ENCODE measurements at regions not wholly inside any gene's neighbourhood (a gene's known extent, or its start where the extent isn't known, plus 50 kb on each side); places are given as distances from the start of the nearest gene placed in this dataset.

GRCh38 chr18:66077066-66077465 lies 326.3 kb downstream of the CDH7 start:
- no peaks in the 10 kb centered on the region for H3K4me1 ChIP-seq (replicated peaks in 1 of 4; ENCODE audit: control insufficient read depth in 3 of 4, insufficient read depth in 4 of 4, low read length in 3 of 4)
- ChIA-PET CTCF (ENCODE audit: partially characterized antibody) (interaction anchor here (0.7 kb wide), 1 partner anchor 486 kb away, joined by 3 read pairs; no protein-coding TSS in a partner anchor), POLR2A (ENCODE audit: partially characterized antibody) (no interaction called here)
- no peak overlapping the region for H2BK120ac ChIP-seq (replicated peaks; ENCODE audit: low read depth, low read length)
- H2BK15ac ChIP-seq (ENCODE audit: low read length) = no peak overlapping the region
- H4K20me1 ChIP-seq (replicated peaks in 1 of 2; ENCODE audit: control insufficient read depth in 1 of 2, insufficient read depth in 2 of 2, low read length in 2 of 2) = no peaks in the 10 kb centered on the region
- H3K36me3 ChIP-seq (ENCODE audit: control insufficient read depth in 2 of 4, insufficient read depth in 4 of 4, low read length in 3 of 4) = peaks cover 0 to 4% (median 0%) of the 10 kb centered on the region in 4 experiments; a peak in 1 of 8 replicates
- H3K4me3 ChIP-seq (ENCODE audit: extremely low read depth in 1 of 4, insufficient read depth in 2 of 4, low read depth in 3 of 4, low read length in 4 of 4) = no peak overlapping the region
- no peaks in the 10 kb centered on the region for H3K27me3 ChIP-seq (replicated peaks in 1 of 4; ENCODE audit: control insufficient read depth in 3 of 4, extremely low read depth in 1 of 4, insufficient read depth in 3 of 4, low read length in 3 of 4)
- H3K79me2 ChIP-seq (ENCODE audit: control insufficient read depth in 1 of 2, insufficient read depth in 2 of 2, low read length in 2 of 2) = no peaks in the 10 kb centered on the region
- DNase-seq (ENCODE audit: low read depth in 1 of 2, low spot score in 2 of 2) (no peak), FAIRE-seq (no peak)
- no peak overlapping the region for H2BK20ac ChIP-seq (ENCODE audit: low read length)
- H3K14ac ChIP-seq (ENCODE audit: insufficient read length) = no peak overlapping the region
- no peak overlapping the region for H3K18ac ChIP-seq (ENCODE audit: extremely low read depth, low read length)
- WGBS, 2 experiments (ENCODE audit: extremely low coverage in 1 of 2, insufficient coverage in 1 of 2, insufficient read length in 1 of 2, insufficient replicate concordance in 2 of 2, low coverage in 1 of 2, low lambda C conversion rate in 2 of 2, missing lambda C conversion rate in 1 of 2) = 77% methylated on average over 3 of the region's 3 CpGs; no CpG with 5 or more reads in 1 of the 2 experiments
- H3K23me2 ChIP-seq (ENCODE audit: low read depth, low read length) = no peaks in the 10 kb centered on the region
- H2BK5ac ChIP-seq (ENCODE audit: low read depth, low read length) = no peak overlapping the region
- no peaks in the 10 kb centered on the region for H3K79me1 ChIP-seq (ENCODE audit: low read depth, low read length)
- H2AFZ ChIP-seq (ENCODE audit: low read length) = no peak overlapping the region
- no peak overlapping the region for H3K27ac ChIP-seq (ENCODE audit: low read depth, low read length)
- no peak overlapping the region for H2BK12ac ChIP-seq (ENCODE audit: low read depth, low read length)
- no peak overlapping the region for H3K23ac ChIP-seq (ENCODE audit: insufficient read length)
- no peak overlapping the region for H3K4ac ChIP-seq (replicated peaks; ENCODE audit: insufficient read length, low read depth, low read length)
- no peak overlapping the region for H2AK5ac ChIP-seq (ENCODE audit: low read depth, low read length)
- no peak overlapping the region for H4K5ac ChIP-seq (ENCODE audit: insufficient read length, low read depth, low read length)
- H4K91ac ChIP-seq (replicated peaks; ENCODE audit: insufficient read length, low read length) = no peak overlapping the region
- no peak overlapping the region for H3K9ac ChIP-seq (replicated peaks in 1 of 4; ENCODE audit: extremely low read depth in 1 of 4, low read depth in 3 of 4, low read length in 3 of 4)
- H3K4me2 ChIP-seq (ENCODE audit: insufficient read depth in 1 of 2, low read depth in 2 of 2, low read length in 2 of 2) = no peak overlapping the region
- H4K8ac ChIP-seq (ENCODE audit: extremely low read depth, insufficient read depth, low read length) = no peak overlapping the region
- H3K9me3 ChIP-seq (ENCODE audit: insufficient read depth in 2 of 2, low read depth in 1 of 2, low read length in 1 of 2) = peaks cover 14 to 19% of the 10 kb centered on the region in 2 experiments; a peak in 3 of 4 replicates
- no peak overlapping the region for H3K56ac ChIP-seq (replicated peaks; ENCODE audit: insufficient read length, low read depth, low read length)
- TF ChIP-seq ATF3 (IDR thresholded peaks at IDR 0.05; ENCODE audit: insufficient read depth, low read depth, low read length) (no peak), KDM4A (IDR thresholded peaks at IDR 0.05; ENCODE audit: low read depth, low read length, severe bottlenecking) (no peak), HDAC2 (IDR thresholded peaks at IDR 0.05; ENCODE audit: borderline replicate concordance in 1 of 2, low read depth in 2 of 2, low read length in 2 of 2) (no peak), POU5F1 (IDR thresholded peaks at IDR 0.05; ENCODE audit: low read depth, low read length) (no peak), NRF1 (IDR thresholded peaks at IDR 0.05; ENCODE audit: low read depth, low read length) (no peak), RAD21 (IDR thresholded peaks at IDR 0.05 in 1 of 2, conservative IDR thresholded peaks at IDR 0.05 in 1 of 2; ENCODE audit: low read depth in 2 of 2, low read length in 2 of 2) (no peak), BCL11A (IDR thresholded peaks at IDR 0.05; ENCODE audit: low read depth in 2 of 2, low read length in 2 of 2) (no peak), TCF12 (IDR thresholded peaks at IDR 0.05; ENCODE audit: low read depth, low read length) (no peak), EGR1 (IDR thresholded peaks at IDR 0.05; ENCODE audit: borderline replicate concordance, low read depth, low read length) (no peak), GABPA (IDR thresholded peaks at IDR 0.05; ENCODE audit: borderline replicate concordance, insufficient read depth, low read length) (no peak), ZNF274 (IDR thresholded peaks at IDR 0.05; ENCODE audit: borderline replicate concordance, extremely low read depth, low read length) (no peak), RFX5 (IDR thresholded peaks at IDR 0.05; ENCODE audit: borderline replicate concordance, low read depth, low read length) (no peak), CBX5 (IDR thresholded peaks at IDR 0.05; ENCODE audit: low read depth, low read length) (no peak), RXRA (IDR thresholded peaks at IDR 0.05; ENCODE audit: insufficient read depth, low read depth, low read length) (no peak)
